Kidney epithelial cell (primary cell): ENCODE measurements at regions not wholly inside any gene's neighbourhood (a gene's known extent, or its start where the extent isn't known, plus 50 kb on each side); places are given as distances from the start of the nearest gene placed in this dataset.
A peak's percentile ranks its signal among the peaks of the same experiment; 100 is the strongest.
"Not testable (repeated sequence)": the region's sequence is repeated elsewhere in the genome, so short reads cannot be mapped to it uniquely, and the experiment has no call there.

Source experiments
- DNase-seq: peaks from one replicate; pipeline ENCODE4 v3.0.0-alpha.2; 2010; ENCODE audit warnings: low read depth
- H3K27me3 ChIP-seq: 2 replicates; pipeline ENCODE4 v1.6.0; 2011; ENCODE audit warnings: low read length; ENCODE audit not compliant: control insufficient read depth, insufficient read depth
- H3K36me3 ChIP-seq: 2 replicates; pipeline ENCODE4 v1.5.1; 2011; ENCODE audit warnings: low read length; ENCODE audit not compliant: control insufficient read depth, insufficient read depth
- H3K4me3 ChIP-seq: 2 replicates; pipeline ENCODE4 v1.5.1; 2011; ENCODE audit warnings: low read depth, mild to moderate bottlenecking, control low read depth, low read length
- CTCF ChIP-seq: IDR thresholded peaks from 2 replicates; pipeline ENCODE4 v1.5.1; 2011; ENCODE audit warnings: mild to moderate bottlenecking, moderate library complexity, low read length, control low read depth, inconsistent platforms; ENCODE audit not compliant: insufficient read depth, poor library complexity, severe bottlenecking

GRCh38 chr6:144410059-144410458, 124.9 kb downstream of the UTRN start:
- no peak for TF ChIP-seq CTCF
- Histone ChIP-seq H3K27me3 (no peaks in the 10 kb centered on the region), H3K4me3 (no peak overlapping the region)

GRCh38 chr6:144410574-144410973, 125.4 kb downstream of the UTRN start:
- not testable (repeated sequence) for H3K27me3 ChIP-seq, H3K4me3 ChIP-seq, H3K36me3 ChIP-seq, DNase-seq

More at GRCh38 chr6:144410059-144410458, 124.9 kb downstream of the UTRN start:
- H3K36me3 ChIP-seq, result no peaks in the 10 kb centered on the region
- no peak for DNase-seq

GRCh38 chr6:144411531-144412165, 126.5 kb downstream of the UTRN start:
- no peak for TF ChIP-seq CTCF
- Histone ChIP-seq H3K36me3 (no peaks in the 10 kb centered on the region), H3K4me3 (no peak overlapping the region), H3K27me3 (no peaks in the 10 kb centered on the region)
- DNase-seq, result no peak

- no peak for TF ChIP-seq CTCF
- Histone ChIP-seq H3K36me3 (no peaks in the 10 kb centered on the region), H3K27me3 (no peaks in the 10 kb centered on the region), H3K4me3 (no peak overlapping the region)
- DNase-seq, result no peak
Measured at GRCh38 chr6:144413418-144413817, 128.3 kb downstream of the UTRN start.

- Histone ChIP-seq H3K4me3 (no peak overlapping the region), H3K36me3 (no peaks in the 10 kb centered on the region), H3K27me3 (no peaks in the 10 kb centered on the region)
- DNase-seq, result peak; percentile 44
- no peak for TF ChIP-seq CTCF
Measured at GRCh38 chr6:144415014-144415413, 129.9 kb downstream of the UTRN start.

- no peak overlapping the region for H3K4me3 ChIP-seq
- peak; percentile 19 for DNase-seq
- H3K36me3 ChIP-seq, result no peaks in the 10 kb centered on the region
- H3K27me3 ChIP-seq, result no peaks in the 10 kb centered on the region
- no peak for TF ChIP-seq CTCF
Measured at GRCh38 chr6:144415835-144416237, 130.7 kb downstream of the UTRN start.
